ENCODE measurements at regions not wholly inside any gene's neighbourhood (a gene's known extent, or its start where the extent isn't known, plus 50 kb on each side); places are given as distances from the start of the nearest gene placed in this dataset.

GRCh38 chrX:35557916-35558315 lies 240.2 kb upstream of the MAGEB16 start:
- TF ChIP-seq CTCF (conservative IDR thresholded peaks at IDR 0.05; ENCODE audit: low read depth, low read length) (no peak), EZH2 (IDR thresholded peaks at IDR 0.05; ENCODE audit: borderline replicate concordance, low read depth, low read length, poor library complexity, severe bottlenecking) (no peak)
